OCI-LY3 (cell line): ENCODE measurements at regions not wholly inside any gene's neighbourhood (a gene's known extent, or its start where the extent isn't known, plus 50 kb on each side); places are given as distances from the start of the nearest gene placed in this dataset.

Experiments used
- CTCF ChIP-seq: fragments of 200-600, 300-600 bp; sonication (generic); IDR thresholded peaks from 2 replicates; pipeline ENCODE4 v1.5.1; 2014; ENCODE audit warnings: antibody characterized with exemption, low read length, low read depth
- EZH2phosphoT487 ChIP-seq: fragments of 200-600 bp; shearing (Covaris generic); IDR thresholded peaks from 2 replicates; pipeline ENCODE4 v1.6.1; 2018; ENCODE audit warnings: antibody characterized with exemption, mixed run types, low read depth

- TF ChIP-seq EZH2phosphoT487 (no peak), CTCF (no peak)
Measured at GRCh38 chr4:167415461-167415860, 181.2 kb upstream of the SPOCK3 start.
